ENCODE measurements at regions not wholly inside any gene's neighbourhood (a gene's known extent, or its start where the extent isn't known, plus 50 kb on each side); places are given as distances from the start of the nearest gene placed in this dataset.

DNA sequence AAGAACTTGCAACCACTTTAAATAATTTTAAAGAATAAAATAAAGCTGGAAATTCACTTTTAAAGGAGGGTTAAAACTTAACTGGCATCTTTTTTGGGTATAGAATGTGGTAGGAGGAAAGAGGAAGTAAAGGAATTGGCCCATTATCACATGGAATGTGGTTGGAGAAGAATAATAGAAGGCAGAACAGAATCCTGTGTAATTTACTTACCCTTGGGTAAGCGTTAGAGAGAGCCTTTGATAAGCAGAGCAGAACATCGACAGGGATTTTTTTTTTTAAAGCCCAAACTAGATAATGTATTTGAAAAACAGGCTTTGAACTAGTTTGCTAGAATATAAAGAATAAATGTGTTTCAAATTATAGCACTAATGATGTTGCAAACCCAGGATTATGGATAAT is 199.8 kb upstream of the KIAA1217 start (continued):
- TF ChIP-seq, protein P1, sequence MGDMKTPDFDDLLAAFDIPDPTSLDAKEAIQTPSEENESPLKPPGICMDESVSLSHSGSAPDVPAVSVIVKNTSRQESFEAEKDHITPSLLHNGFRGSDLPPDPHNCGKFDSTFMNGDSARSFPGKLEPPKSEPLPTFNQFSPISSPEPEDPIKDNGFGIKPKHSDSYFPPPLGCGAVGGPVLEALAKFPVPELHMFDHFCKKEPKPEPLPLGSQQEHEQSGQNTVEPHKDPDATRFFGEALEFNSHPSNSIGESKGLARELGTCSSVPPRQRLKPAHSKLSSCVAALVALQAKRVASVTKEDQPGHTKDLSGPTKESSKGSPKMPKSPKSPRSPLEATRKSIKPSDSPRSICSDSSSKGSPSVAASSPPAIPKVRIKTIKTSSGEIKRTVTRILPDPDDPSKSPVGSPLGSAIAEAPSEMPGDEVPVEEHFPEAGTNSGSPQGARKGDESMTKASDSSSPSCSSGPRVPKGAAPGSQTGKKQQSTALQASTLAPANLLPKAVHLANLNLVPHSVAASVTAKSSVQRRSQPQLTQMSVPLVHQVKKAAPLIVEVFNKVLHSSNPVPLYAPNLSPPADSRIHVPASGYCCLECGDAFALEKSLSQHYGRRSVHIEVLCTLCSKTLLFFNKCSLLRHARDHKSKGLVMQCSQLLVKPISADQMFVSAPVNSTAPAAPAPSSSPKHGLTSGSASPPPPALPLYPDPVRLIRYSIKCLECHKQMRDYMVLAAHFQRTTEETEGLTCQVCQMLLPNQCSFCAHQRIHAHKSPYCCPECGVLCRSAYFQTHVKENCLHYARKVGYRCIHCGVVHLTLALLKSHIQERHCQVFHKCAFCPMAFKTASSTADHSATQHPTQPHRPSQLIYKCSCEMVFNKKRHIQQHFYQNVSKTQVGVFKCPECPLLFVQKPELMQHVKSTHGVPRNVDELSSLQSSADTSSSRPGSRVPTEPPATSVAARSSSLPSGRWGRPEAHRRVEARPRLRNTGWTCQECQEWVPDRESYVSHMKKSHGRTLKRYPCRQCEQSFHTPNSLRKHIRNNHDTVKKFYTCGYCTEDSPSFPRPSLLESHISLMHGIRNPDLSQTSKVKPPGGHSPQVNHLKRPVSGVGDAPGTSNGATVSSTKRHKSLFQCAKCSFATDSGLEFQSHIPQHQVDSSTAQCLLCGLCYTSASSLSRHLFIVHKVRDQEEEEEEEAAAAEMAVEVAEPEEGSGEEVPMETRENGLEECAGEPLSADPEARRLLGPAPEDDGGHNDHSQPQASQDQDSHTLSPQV (IDR thresholded peaks at IDR 0.05), result no peak
- no peak for TF ChIP-seq ZNF217 (IDR thresholded peaks at IDR 0.05)

GRCh38 chr10:24009736-24010135 is 199.2 kb upstream of the KIAA1217 start:
- ChIA-PET SMC1A (ENCODE audit: uncharacterized antibody, unreplicated experiment) (interaction anchor here (0.5 to 2.3 kb wide), 2 partner anchors 15 to 218 kb away, joined by 3 to 7 read pairs; no protein-coding TSS in a partner anchor), CTCF (interaction anchor here (0.9 to 3.6 kb wide), 4 partner anchors 11 to 547 kb away, joined by 3 to 19 read pairs (median 3); no protein-coding TSS in a partner anchor), POLR2A (no interaction called here), RAD21 (ENCODE audit: unreplicated experiment) (interaction anchor here (2.1 kb wide), 1 partner anchor 15 kb away, joined by 5 read pairs; no protein-coding TSS in a partner anchor)
- intact Hi-C loops (cut with micrococcal nuclease; ENCODE audit: unreplicated experiment) (no loop called here), in situ Hi-C loops (cut with MboI) (no loop called here)
- TF ChIP-seq TCF3 (IDR thresholded peaks at IDR 0.05; ENCODE audit: borderline replicate concordance, insufficient read depth, low read depth, low read length) (no peak), NR2C2 (IDR thresholded peaks at IDR 0.05; ENCODE audit: borderline replicate concordance, control insufficient read depth, insufficient read length, low read depth) (no peak), CREB1 (IDR thresholded peaks at IDR 0.05; ENCODE audit: low read depth) (no peak), RAD51 (IDR thresholded peaks at IDR 0.05) (no peak), SREBF2 (IDR thresholded peaks at IDR 0.05; ENCODE audit: low read length) (no peak), CBX3 (IDR thresholded peaks at IDR 0.05; ENCODE audit: borderline replicate concordance, low read depth) (no peak), ETV6 (conservative IDR thresholded peaks at IDR 0.05 in 1 of 2, IDR thresholded peaks at IDR 0.05 in 1 of 2; ENCODE audit: borderline replicate concordance in 1 of 2, low read depth in 1 of 2) (no peak), CBFB (IDR thresholded peaks at IDR 0.05; ENCODE audit: low read depth) (no peak), YY1 (IDR thresholded peaks at IDR 0.05; ENCODE audit: low read depth, low read length) (no peak), JUND (IDR thresholded peaks at IDR 0.05; ENCODE audit: low read depth, low read length) (no peak)
- TF ChIP-seq, protein P2, sequence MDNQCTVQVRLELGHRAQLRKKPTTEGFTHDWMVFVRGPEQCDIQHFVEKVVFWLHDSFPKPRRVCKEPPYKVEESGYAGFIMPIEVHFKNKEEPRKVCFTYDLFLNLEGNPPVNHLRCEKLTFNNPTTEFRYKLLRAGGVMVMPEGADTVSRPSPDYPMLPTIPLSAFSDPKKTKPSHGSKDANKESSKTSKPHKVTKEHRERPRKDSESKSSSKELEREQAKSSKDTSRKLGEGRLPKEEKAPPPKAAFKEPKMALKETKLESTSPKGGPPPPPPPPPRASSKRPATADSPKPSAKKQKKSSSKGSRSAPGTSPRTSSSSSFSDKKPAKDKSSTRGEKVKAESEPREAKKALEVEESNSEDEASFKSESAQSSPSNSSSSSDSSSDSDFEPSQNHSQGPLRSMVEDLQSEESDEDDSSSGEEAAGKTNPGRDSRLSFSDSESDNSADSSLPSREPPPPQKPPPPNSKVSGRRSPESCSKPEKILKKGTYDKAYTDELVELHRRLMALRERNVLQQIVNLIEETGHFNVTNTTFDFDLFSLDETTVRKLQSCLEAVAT (IDR thresholded peaks at IDR 0.05), result no peak
- TF ChIP-seq, protein P3, sequence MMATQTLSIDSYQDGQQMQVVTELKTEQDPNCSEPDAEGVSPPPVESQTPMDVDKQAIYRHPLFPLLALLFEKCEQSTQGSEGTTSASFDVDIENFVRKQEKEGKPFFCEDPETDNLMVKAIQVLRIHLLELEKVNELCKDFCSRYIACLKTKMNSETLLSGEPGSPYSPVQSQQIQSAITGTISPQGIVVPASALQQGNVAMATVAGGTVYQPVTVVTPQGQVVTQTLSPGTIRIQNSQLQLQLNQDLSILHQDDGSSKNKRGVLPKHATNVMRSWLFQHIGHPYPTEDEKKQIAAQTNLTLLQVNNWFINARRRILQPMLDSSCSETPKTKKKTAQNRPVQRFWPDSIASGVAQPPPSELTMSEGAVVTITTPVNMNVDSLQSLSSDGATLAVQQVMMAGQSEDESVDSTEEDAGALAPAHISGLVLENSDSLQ (IDR thresholded peaks at IDR 0.05), result no peak
- TF ChIP-seq, protein P4, sequence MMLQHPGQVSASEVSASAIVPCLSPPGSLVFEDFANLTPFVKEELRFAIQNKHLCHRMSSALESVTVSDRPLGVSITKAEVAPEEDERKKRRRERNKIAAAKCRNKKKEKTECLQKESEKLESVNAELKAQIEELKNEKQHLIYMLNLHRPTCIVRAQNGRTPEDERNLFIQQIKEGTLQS (IDR thresholded peaks at IDR 0.05; ENCODE audit: borderline replicate concordance, extremely low read depth, low read depth, low read length), result no peak
- H3K4me2 ChIP-seq (ENCODE audit: control insufficient read depth, insufficient read depth), result no peak overlapping the region
- H3K27ac ChIP-seq (ENCODE audit: control insufficient read depth, insufficient read depth), result no peak overlapping the region
- DNase-seq (ENCODE audit: low read depth, low spot score), result no peak
- no TSS peak for BruUV-seq (replicated peaks)
- FAIRE-seq, result no peak
- WGBS (ENCODE audit: insufficient coverage, insufficient replicate concordance, low lambda C conversion rate, missing lambda C conversion rate), result 0% methylated on average over 1 of the region's 1 CpG
- H4K20me1 ChIP-seq (ENCODE audit: control insufficient read depth, insufficient read depth), result no peaks in the 10 kb centered on the region
- no peak overlapping the region for H3K9ac ChIP-seq (ENCODE audit: control insufficient read depth, insufficient read depth, low read length)
- no peak for ATAC-seq
- H3K27me3 ChIP-seq (replicated peaks in 1 of 2; ENCODE audit: control insufficient read depth in 2 of 2, insufficient read depth in 2 of 2, low read length in 1 of 2), result no peaks in the 10 kb centered on the region
- no peak overlapping the region for H3K4me3 ChIP-seq
- H3K9me3 ChIP-seq (replicated peaks; ENCODE audit: control insufficient read depth, insufficient read depth, low read length), result no peaks in the 10 kb centered on the region
- H3K4me1 ChIP-seq (ENCODE audit: control insufficient read depth, insufficient read depth, low read length), result no peaks in the 10 kb centered on the region
- H3K36me3 ChIP-seq (ENCODE audit: control insufficient read depth in 2 of 2, insufficient read depth in 2 of 2, low read length in 1 of 2), result no peaks in the 10 kb centered on the region
- H2AFZ ChIP-seq (ENCODE audit: control insufficient read depth, low read depth, low read length), result no peak overlapping the region
- no peaks in the 10 kb centered on the region for H3K79me2 ChIP-seq (ENCODE audit: control insufficient read depth, insufficient read depth, low read length)

All from GM12878 (cell line).